Thyroid gland (tissue), 4 donors: ENCODE measurements at regions not wholly inside any gene's neighbourhood (a gene's known extent, or its start where the extent isn't known, plus 50 kb on each side); places are given as distances from the start of the nearest gene placed in this dataset.

Experiments used
- DNase-seq, 2 donors: peaks; one replicate each; pipeline ENCODE4 v3.0.0-alpha.2; 2019
- H3K27ac ChIP-seq, 3 donors: fragments of 200-600 bp; sonication (generic); 1 replicate in 2 of 3; 2 replicates in 1 of 3; pipeline ENCODE4 v1.5.1; 2016 to 2019; ENCODE audit warnings: mild to moderate bottlenecking in 1 of 3, moderate library complexity in 1 of 3
- H3K27me3 ChIP-seq: fragments of 200-600 bp; sonication (generic); one replicate; pipeline ENCODE4 v1.5.1; 2019
- H3K36me3 ChIP-seq, 2 donors: fragments of 200-600 bp; sonication (generic); one replicate each; pipeline ENCODE4 v1.5.1; 2016 to 2019
- H3K4me1 ChIP-seq, 2 donors: fragments of 200-600 bp; sonication (generic); one replicate each; pipeline ENCODE4 v1.5.1; 2017 to 2019
- H3K4me3 ChIP-seq, 3 donors: fragments of 200-600 bp; sonication (generic); replicated peaks in 1 of 3; 1 replicate in 2 of 3; 2 replicates in 1 of 3; pipeline ENCODE4 v1.5.1; 2016; ENCODE audit warnings: mild to moderate bottlenecking in 1 of 3
- H3K9me3 ChIP-seq: fragments of 200-600 bp; sonication (generic); one replicate; pipeline ENCODE4 v1.5.1; 2017
- CTCF ChIP-seq, 6 experiments: fragments of 200-600 bp in 3 of 6; fragments of 450-650 bp in 3 of 6; sonication (generic) in 3 of 6; IDR thresholded peaks; one replicate each; pipeline ENCODE4 v1.5.1; 2016 to 2019; ENCODE audit warnings: antibody characterized with exemption in 6 of 6, mild to moderate bottlenecking in 2 of 6, inconsistent platforms in 1 of 6, moderate library complexity in 1 of 6
- POLR2A ChIP-seq, 2 donors: fragments of 450-650 bp; IDR thresholded peaks; one replicate each; pipeline ENCODE4 v1.6.1; 2017; ENCODE audit warnings: antibody characterized with exemption in 2 of 2, mild to moderate bottlenecking in 2 of 2, moderate library complexity in 1 of 2
- WGBS, 2 donors: methylation state at CpG; one replicate each; pipeline ENCODE4 v1.1.5; 2017; 5-methylcytosine and 5-hydroxymethylcytosine counted together
- intact Hi-C: fragments of 100-400 bp; cut with DNase I; formaldehyde crosslinking; loops from one replicate; pipeline ENCODE4 v1.15.1; 2023

- no peak for TF ChIP-seq POLR2A (IDR thresholded peaks at IDR 0.05)
- no peak for TF ChIP-seq CTCF (IDR thresholded peaks at IDR 0.05)
- intact Hi-C loops, result no loop called here
- 48 to 63% methylated on average over 1 of the region's 1 CpG for WGBS, 2 donors
These were observed 442.7 kb upstream of the HS3ST5 start for GRCh38 chr6:114785235-114786127.

GRCh38 chr6:114783783-114784182, 441.0 kb upstream of the HS3ST5 start:
- Histone ChIP-seq H3K4me3 (no peak overlapping the region), H3K27ac (no peak overlapping the region), H3K27me3 (no peaks in the 10 kb centered on the region), H3K4me1 (no peaks in the 10 kb centered on the region), H3K9me3 (no peaks in the 10 kb centered on the region), H3K36me3 (no peaks in the 10 kb centered on the region)
- intact Hi-C loops, result no loop called here
- no peak for TF ChIP-seq POLR2A (IDR thresholded peaks at IDR 0.05)
- TF ChIP-seq CTCF (IDR thresholded peaks at IDR 0.05), result no peak
- 71 to 78% methylated on average over 3 of the region's 3 CpGs for WGBS, 2 donors
- no peak for DNase-seq

More at GRCh38 chr6:114785235-114786127, 442.7 kb upstream of the HS3ST5 start:
- Histone ChIP-seq H3K36me3 (no peaks in the 10 kb centered on the region), H3K4me3 (no peak overlapping the region), H3K27me3 (no peaks in the 10 kb centered on the region), H3K27ac (no peak overlapping the region), H3K9me3 (no peaks in the 10 kb centered on the region), H3K4me1 (no peaks in the 10 kb centered on the region)
- no peak for DNase-seq

GRCh38 chr6:114783083-114783482, 440.3 kb upstream of the HS3ST5 start:
- DNase-seq, result no peak
- intact Hi-C loops, result no loop called here
- Histone ChIP-seq H3K36me3 (no peaks in the 10 kb centered on the region), H3K4me3 (no peak overlapping the region), H3K4me1 (no peaks in the 10 kb centered on the region), H3K27me3 (no peaks in the 10 kb centered on the region), H3K9me3 (no peaks in the 10 kb centered on the region), H3K27ac (no peak overlapping the region)
- TF ChIP-seq POLR2A (IDR thresholded peaks at IDR 0.05) (no peak), CTCF (IDR thresholded peaks at IDR 0.05) (no peak)

GRCh38 chr6:114764866-114765265, 422.0 kb upstream of the HS3ST5 start:
- Histone ChIP-seq H3K9me3 (no peaks in the 10 kb centered on the region), H3K4me1 (no peaks in the 10 kb centered on the region), H3K4me3 (no peak overlapping the region), H3K36me3 (no peaks in the 10 kb centered on the region), H3K27ac (no peak overlapping the region), H3K27me3 (no peaks in the 10 kb centered on the region)
- 82 to 88% methylated on average over 2 of the region's 2 CpGs for WGBS, 2 donors
- TF ChIP-seq CTCF (IDR thresholded peaks at IDR 0.05) (no peak), POLR2A (IDR thresholded peaks at IDR 0.05) (no peak)
- intact Hi-C loops, result no loop called here
- DNase-seq, result no peak

- H3K4me1 ChIP-seq, result no peaks in the 10 kb centered on the region
- DNase-seq, result no peak
- 72 to 74% methylated on average over 4 of the region's 4 CpGs for WGBS, 2 donors
- H3K27me3 ChIP-seq, result no peaks in the 10 kb centered on the region
- no peaks in the 10 kb centered on the region for H3K36me3 ChIP-seq
- TF ChIP-seq CTCF (IDR thresholded peaks at IDR 0.05), result no peak
- no peak for TF ChIP-seq POLR2A (IDR thresholded peaks at IDR 0.05)
- intact Hi-C loops, result no loop called here
- H3K9me3 ChIP-seq, result no peaks in the 10 kb centered on the region
- no peak overlapping the region for H3K4me3 ChIP-seq
- H3K27ac ChIP-seq, result no peak overlapping the region
These were observed 419.3 kb upstream of the HS3ST5 start for GRCh38 chr6:114762145-114762544.
